HEK293 (cell line): ENCODE measurements at regions not wholly inside any gene's neighbourhood (a gene's known extent, or its start where the extent isn't known, plus 50 kb on each side); places are given as distances from the start of the nearest gene placed in this dataset.

ENCODE experiments used
- MEIS1 ChIP-seq: sonication (generic); formaldehyde crosslinking; IDR thresholded peaks from 2 replicates; pipeline ENCODE4 v1.8.1; 2022; ENCODE audit warnings: missing genetic modification reagents, mild to moderate bottlenecking, borderline replicate concordance
- ZNF211 ChIP-seq: fragments of 450-650 bp; formaldehyde crosslinking; IDR thresholded peaks from 2 replicates; pipeline ENCODE4 v1.5.1; 2016; ENCODE audit warnings: low read depth, missing biosample characterization, missing genetic modification characterization
- ZNF580 ChIP-seq: fragments of 450-650 bp; formaldehyde crosslinking; IDR thresholded peaks from 2 replicates; pipeline ENCODE4 v1.5.1; 2016; ENCODE audit warnings: missing biosample characterization, missing genetic modification characterization
- ZNF600 ChIP-seq: fragments of 450-650 bp; formaldehyde crosslinking; IDR thresholded peaks from 2 replicates; pipeline ENCODE4 v1.5.1; 2016; ENCODE audit warnings: missing biosample characterization, missing genetic modification characterization

- TF ChIP-seq MEIS1 (CRISPR knock-in tag) (no peak), ZNF600 (tag by site-specific recombination) (no peak), ZNF211 (no peak), ZNF580 (tag by site-specific recombination) (no peak)
Observed at GRCh38 chr7:118006979-118007378, 133.7 kb upstream of the CTTNBP2 start.
